ENCODE measurements at regions not wholly inside any gene's neighbourhood (a gene's known extent, or its start where the extent isn't known, plus 50 kb on each side); places are given as distances from the start of the nearest gene placed in this dataset.
"Not testable (repeated sequence)": the region's sequence is repeated elsewhere in the genome, so short reads cannot be mapped to it uniquely, and the experiment has no call there.

DNA sequence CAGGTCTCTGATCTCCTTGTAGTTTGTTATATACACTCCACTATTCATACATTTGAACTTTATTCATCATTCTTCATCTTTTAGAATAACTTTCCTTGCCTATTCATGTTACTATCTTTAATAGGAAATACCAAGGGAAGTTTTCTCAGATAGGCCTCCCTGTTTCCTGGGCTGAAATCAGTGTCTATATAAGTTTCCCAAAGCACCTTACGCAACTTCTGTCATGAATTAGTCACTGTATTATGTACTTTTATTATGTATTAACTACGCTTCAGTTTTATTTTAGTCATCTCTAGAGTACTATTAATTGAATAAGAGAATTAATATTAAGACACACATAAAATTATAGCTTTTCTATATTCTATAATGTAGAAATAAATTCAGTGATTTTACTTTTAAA, 1481.5 kb downstream of the OTOL1 start (continued):
- TF ChIP-seq, protein P1, sequence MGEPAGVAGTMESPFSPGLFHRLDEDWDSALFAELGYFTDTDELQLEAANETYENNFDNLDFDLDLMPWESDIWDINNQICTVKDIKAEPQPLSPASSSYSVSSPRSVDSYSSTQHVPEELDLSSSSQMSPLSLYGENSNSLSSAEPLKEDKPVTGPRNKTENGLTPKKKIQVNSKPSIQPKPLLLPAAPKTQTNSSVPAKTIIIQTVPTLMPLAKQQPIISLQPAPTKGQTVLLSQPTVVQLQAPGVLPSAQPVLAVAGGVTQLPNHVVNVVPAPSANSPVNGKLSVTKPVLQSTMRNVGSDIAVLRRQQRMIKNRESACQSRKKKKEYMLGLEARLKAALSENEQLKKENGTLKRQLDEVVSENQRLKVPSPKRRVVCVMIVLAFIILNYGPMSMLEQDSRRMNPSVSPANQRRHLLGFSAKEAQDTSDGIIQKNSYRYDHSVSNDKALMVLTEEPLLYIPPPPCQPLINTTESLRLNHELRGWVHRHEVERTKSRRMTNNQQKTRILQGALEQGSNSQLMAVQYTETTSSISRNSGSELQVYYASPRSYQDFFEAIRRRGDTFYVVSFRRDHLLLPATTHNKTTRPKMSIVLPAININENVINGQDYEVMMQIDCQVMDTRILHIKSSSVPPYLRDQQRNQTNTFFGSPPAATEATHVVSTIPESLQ (CRISPR knock-in tag; IDR thresholded peaks at IDR 0.05) = no peak
- no peak for TF ChIP-seq SAP30 (IDR thresholded peaks at IDR 0.05; ENCODE audit: borderline replicate concordance, insufficient read depth, low read depth, low read length, poor library complexity, severe bottlenecking)
- TF ChIP-seq HDAC8 (tag; IDR thresholded peaks at IDR 0.05) = no peak

DNA sequence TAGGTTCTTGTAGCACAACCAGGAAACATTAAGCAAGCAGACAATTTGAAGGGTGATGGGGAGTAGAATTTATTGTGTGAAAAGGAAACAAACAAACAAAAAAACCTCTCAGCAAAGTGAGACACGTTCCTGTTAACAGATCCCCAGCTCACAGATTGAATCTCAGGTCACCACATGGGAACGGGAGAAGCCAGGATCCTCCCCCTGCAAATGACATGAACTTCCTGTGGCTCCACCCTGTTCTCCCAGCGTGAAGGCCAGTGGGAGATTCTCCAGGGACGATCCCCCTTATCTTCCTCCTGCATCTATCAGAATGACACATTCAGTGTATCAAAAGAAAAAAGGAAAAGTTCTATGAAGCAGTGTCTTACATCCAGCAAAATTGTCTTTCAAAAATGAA, 1488.1 kb downstream of the OTOL1 start:
- Histone ChIP-seq H3K9me1 (ENCODE audit: control insufficient read depth, insufficient read depth, low read length) (no peaks in the 10 kb centered on the region), H4K20me1 (replicated peaks; ENCODE audit: control insufficient read depth, insufficient read depth, low read length) (no peaks in the 10 kb centered on the region), H3K4me2 (ENCODE audit: insufficient read depth, low read length) (no peak overlapping the region), H3K27me3 (ENCODE audit: control insufficient read depth in 2 of 2, insufficient read depth in 2 of 2, low read length in 2 of 2) (no peaks in the 10 kb centered on the region), H3K79me2 (ENCODE audit: control insufficient read depth, insufficient read depth, low read length) (no peaks in the 10 kb centered on the region), H3K36me3 (ENCODE audit: control insufficient read depth, insufficient read depth, low read length) (no peaks in the 10 kb centered on the region), H3K4me3 (no peak overlapping the region), H3K27ac (ENCODE audit: extremely low read depth, low read depth, low read length) (no peak overlapping the region), H3K9me3 (replicated peaks; ENCODE audit: control insufficient read depth, insufficient read depth, low read depth, low read length) (no peaks in the 10 kb centered on the region), H2AFZ (ENCODE audit: low read depth, low read length) (no peak overlapping the region), H3K4me1 (replicated peaks in 1 of 2; ENCODE audit: control insufficient read depth in 2 of 2, insufficient read depth in 2 of 2, low read length in 2 of 2) (no peaks in the 10 kb centered on the region), H3K9ac (ENCODE audit: insufficient read depth in 1 of 2, low read depth in 2 of 2, low read length in 2 of 2) (no peak overlapping the region)
- DNase-seq (ENCODE audit: extremely low read depth in 1 of 4, low spot score in 3 of 4) (no peak), FAIRE-seq (no peak), ATAC-seq (no peak)
- TF ChIP-seq ZNF583 (CRISPR knock-in tag; IDR thresholded peaks at IDR 0.05) = no peak
- ChIA-PET CTCF (ENCODE audit: low intra/inter-chr PET ratio) (no interaction called here), POLR2A (interaction anchor here (0.6 kb wide), 1 partner anchor 26 kb away, joined by 3 read pairs; no protein-coding TSS in a partner anchor)
- intact Hi-C loops (cut with micrococcal nuclease) = no loop called here
- in situ Hi-C loops (cut with MboI) = no loop called here
- WGBS (ENCODE audit: insufficient coverage, low coverage, missing lambda C conversion rate) = 5% methylated on average over 4 of the region's 4 CpGs
- BruUV-seq (replicated peaks) = no TSS peak

DNA sequence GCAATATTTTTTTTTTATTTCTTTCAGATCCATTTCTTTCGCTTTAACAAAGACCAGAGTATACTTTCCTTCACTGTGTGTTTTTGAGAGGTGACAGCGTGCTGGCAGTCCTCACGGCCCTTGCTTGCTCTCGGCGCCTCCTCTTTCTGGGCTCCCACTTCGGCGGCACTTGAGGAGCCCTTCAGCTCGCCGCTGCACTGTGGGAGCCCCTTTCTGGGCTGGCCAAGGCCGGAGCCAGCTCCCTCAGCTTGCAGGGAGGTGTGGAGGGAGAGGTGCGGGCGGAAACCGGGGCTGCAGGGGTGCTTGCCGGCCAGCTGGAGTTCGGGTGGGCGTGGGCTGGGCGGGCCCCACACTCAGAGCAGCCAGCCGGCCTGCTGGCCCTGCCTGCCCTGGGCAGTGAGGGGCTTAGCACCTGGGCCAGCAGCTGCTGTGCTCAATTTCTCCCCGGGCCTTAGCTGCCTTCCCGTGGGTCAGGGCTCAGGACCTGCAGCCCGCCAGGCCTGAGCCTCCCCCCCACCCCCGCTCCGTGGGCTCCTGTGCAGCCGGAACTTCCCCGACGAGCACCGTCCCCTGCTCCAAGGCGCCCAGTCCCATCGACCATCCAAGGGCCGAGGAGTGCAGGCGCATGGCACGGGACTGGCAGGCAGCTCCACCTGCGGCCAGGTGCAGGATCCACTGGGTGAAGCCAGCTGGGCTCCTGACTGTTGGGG, 1490.6 kb downstream of the OTOL1 start:
- DNase-seq (ENCODE audit: extremely low read depth in 1 of 4, low spot score in 3 of 4); in situ Hi-C loops (cut with MboI); H4K20me1 ChIP-seq (replicated peaks; ENCODE audit: control insufficient read depth, insufficient read depth, low read length); H3K79me2 ChIP-seq (ENCODE audit: control insufficient read depth, insufficient read depth, low read length); H3K9me3 ChIP-seq (replicated peaks; ENCODE audit: control insufficient read depth, insufficient read depth, low read depth, low read length); H3K27me3 ChIP-seq (ENCODE audit: control insufficient read depth in 2 of 2, insufficient read depth in 2 of 2, low read length in 2 of 2); H2AFZ ChIP-seq (ENCODE audit: low read depth, low read length); FAIRE-seq; H3K36me3 ChIP-seq (ENCODE audit: control insufficient read depth, insufficient read depth, low read length); H3K4me3 ChIP-seq; POLR2A ChIA-PET; H3K4me2 ChIP-seq (ENCODE audit: insufficient read depth, low read length); H3K27ac ChIP-seq (ENCODE audit: extremely low read depth, low read depth, low read length); BruUV-seq (replicated peaks); H3K4me1 ChIP-seq (replicated peaks in 1 of 2; ENCODE audit: control insufficient read depth in 2 of 2, insufficient read depth in 2 of 2, low read length in 2 of 2); H3K9me1 ChIP-seq (ENCODE audit: control insufficient read depth, insufficient read depth, low read length); intact Hi-C loops (cut with micrococcal nuclease); ATAC-seq; CTCF ChIA-PET (ENCODE audit: low intra/inter-chr PET ratio); H3K9ac ChIP-seq (ENCODE audit: insufficient read depth in 1 of 2, low read depth in 2 of 2, low read length in 2 of 2): not testable (repeated sequence)
- WGBS (ENCODE audit: insufficient coverage, low coverage, missing lambda C conversion rate) = 1% methylated on average over 20 of the region's 33 CpGs
